Iris pigment epithelial cell (primary cell): ENCODE measurements at regions not wholly inside any gene's neighbourhood (a gene's known extent, or its start where the extent isn't known, plus 50 kb on each side); places are given as distances from the start of the nearest gene placed in this dataset.
"Not testable (repeated sequence)": the region's sequence is repeated elsewhere in the genome, so short reads cannot be mapped to it uniquely, and the experiment has no call there.

Source experiments
- DNase-seq: peaks from one replicate; pipeline ENCODE4 v3.0.0-alpha.2; 2011; ENCODE audit warnings: low read depth

- DNase-seq: no peak
These were observed 98.2 kb upstream of the C14orf180 start for GRCh38 chr14:104481323-104481722.

- not testable (repeated sequence) for DNase-seq
These were observed 97.5 kb upstream of the C14orf180 start for GRCh38 chr14:104482017-104482416.

GRCh38 chr14:104486222-104486923 is 93.2 kb upstream of the C14orf180 start:
- no peak for DNase-seq

- DNase-seq: no peak
These were observed 85.1 kb upstream of the C14orf180 start for GRCh38 chr14:104494483-104494882.

- no peak for DNase-seq
These were observed 83.5 kb upstream of the C14orf180 start for GRCh38 chr14:104496095-104496494.

- DNase-seq: no peak
These were observed 79.5 kb upstream of the C14orf180 start for GRCh38 chr14:104499784-104500760.

GRCh38 chr14:104502060-104502459 is 77.5 kb upstream of the C14orf180 start:
- no peak for DNase-seq

GRCh38 chr14:104503691-104504090 is 75.9 kb upstream of the C14orf180 start:
- no peak for DNase-seq

- DNase-seq: no peak
These were observed 75.3 kb upstream of the C14orf180 start for GRCh38 chr14:104504172-104504735.

GRCh38 chr14:104505085-104506074 is 74.2 kb upstream of the C14orf180 start:
- DNase-seq: no peak

- DNase-seq: no peak
These were observed 72.9 kb upstream of the C14orf180 start for GRCh38 chr14:104506461-104507253.

- DNase-seq: no peak
These were observed 72.1 kb upstream of the C14orf180 start for GRCh38 chr14:104507443-104507842.

- DNase-seq: no peak
These were observed 69.9 kb upstream of the C14orf180 start for GRCh38 chr14:104509673-104510072.

GRCh38 chr14:104510216-104510615 is 69.3 kb upstream of the C14orf180 start:
- DNase-seq: no peak

- no peak for DNase-seq
These were observed 68.6 kb upstream of the C14orf180 start for GRCh38 chr14:104510794-104511611.

- no peak for DNase-seq
These were observed 67.5 kb upstream of the C14orf180 start for GRCh38 chr14:104512061-104512460.

- no peak for DNase-seq
These were observed 66.6 kb upstream of the C14orf180 start for GRCh38 chr14:104512771-104513640.

GRCh38 chr14:104513641-104514046 is 65.9 kb upstream of the C14orf180 start:
- no peak for DNase-seq
